ENCODE measurements at regions not wholly inside any gene's neighbourhood (a gene's known extent, or its start where the extent isn't known, plus 50 kb on each side); places are given as distances from the start of the nearest gene placed in this dataset.
"Not testable (repeated sequence)": the region's sequence is repeated elsewhere in the genome, so short reads cannot be mapped to it uniquely, and the experiment has no call there.

- no peaks in the 10 kb centered on the region for H4K20me1 ChIP-seq
- TF ChIP-seq Cebpa-rat (IDR thresholded peaks at IDR 0.05) = no peak
- no peak overlapping the region for H3K4me2 ChIP-seq
- H3K9me3 ChIP-seq (replicated peaks in 1 of 11) = no peaks in the 10 kb centered on the region
- H3K9ac ChIP-seq = no peak overlapping the region
- H3K4me1 ChIP-seq = no peaks in the 10 kb centered on the region
- H3K27me3 ChIP-seq = no peaks in the 10 kb centered on the region
- H3K36me3 ChIP-seq = no peaks in the 10 kb centered on the region
- H3K4me3 ChIP-seq = no peak overlapping the region
- no peak overlapping the region for H3K27ac ChIP-seq
Observed at GRCh38 chr5:44707721-44708120, 101.0 kb upstream of the MRPS30 start.

- H3K36me3 ChIP-seq = no peaks in the 10 kb centered on the region
- no peaks in the 10 kb centered on the region for H3K9me3 ChIP-seq (replicated peaks in 1 of 11)
- no peak overlapping the region for H3K4me3 ChIP-seq
- H3K4me2 ChIP-seq = no peak overlapping the region
- no peak overlapping the region for H3K9ac ChIP-seq
- H3K27me3 ChIP-seq = no peaks in the 10 kb centered on the region
- no peak for TF ChIP-seq Cebpa-rat (IDR thresholded peaks at IDR 0.05)
- H4K20me1 ChIP-seq = no peaks in the 10 kb centered on the region
- no peak overlapping the region for H3K27ac ChIP-seq
- H3K4me1 ChIP-seq = no peaks in the 10 kb centered on the region
Observed at GRCh38 chr5:44697025-44697424, 111.7 kb upstream of the MRPS30 start.

- no peak overlapping the region for H3K27ac ChIP-seq
- H3K9me3 ChIP-seq (replicated peaks in 1 of 11) = no peaks in the 10 kb centered on the region
- no peak for TF ChIP-seq Cebpa-rat (IDR thresholded peaks at IDR 0.05)
- H4K20me1 ChIP-seq = no peaks in the 10 kb centered on the region
- H3K4me2 ChIP-seq = no peak overlapping the region
- H3K4me1 ChIP-seq = no peaks in the 10 kb centered on the region
- no peaks in the 10 kb centered on the region for H3K36me3 ChIP-seq
- no peaks in the 10 kb centered on the region for H3K27me3 ChIP-seq
- no peak overlapping the region for H3K4me3 ChIP-seq
- H3K9ac ChIP-seq = no peak overlapping the region
Observed at GRCh38 chr5:44695259-44695658, 113.5 kb upstream of the MRPS30 start.

- H3K27ac ChIP-seq = no peak overlapping the region
- no peak overlapping the region for H3K9ac ChIP-seq
- no peaks in the 10 kb centered on the region for H4K20me1 ChIP-seq
- no peak overlapping the region for H3K4me3 ChIP-seq
- H3K4me2 ChIP-seq = no peak overlapping the region
- H3K36me3 ChIP-seq = no peaks in the 10 kb centered on the region
- no peak for TF ChIP-seq Cebpa-rat (IDR thresholded peaks at IDR 0.05)
- H3K9me3 ChIP-seq (replicated peaks in 1 of 11) = no peaks in the 10 kb centered on the region; a peak in 1 of 22 replicates
- no peaks in the 10 kb centered on the region for H3K27me3 ChIP-seq
- no peaks in the 10 kb centered on the region for H3K4me1 ChIP-seq
Observed at GRCh38 chr5:44691802-44692201, 116.9 kb upstream of the MRPS30 start.

GRCh38 chr5:44681906-44682305, 126.8 kb upstream of the MRPS30 start:
- Histone ChIP-seq H3K4me1 (no peaks in the 10 kb centered on the region), H3K9ac (no peak overlapping the region), H3K4me2 (no peak overlapping the region), H3K27ac (no peak overlapping the region), H3K9me3 (replicated peaks in 1 of 11) (no peaks in the 10 kb centered on the region), H3K36me3 (no peaks in the 10 kb centered on the region), H3K4me3 (no peak overlapping the region), H3K27me3 (no peaks in the 10 kb centered on the region), H4K20me1 (no peaks in the 10 kb centered on the region)
- no peak for TF ChIP-seq Cebpa-rat (IDR thresholded peaks at IDR 0.05)

- Histone ChIP-seq H3K27ac (no peak overlapping the region), H3K4me2 (no peak overlapping the region)
- no peak for TF ChIP-seq Cebpa-rat (IDR thresholded peaks at IDR 0.05)
Observed at GRCh38 chr5:44679214-44679613, 129.5 kb upstream of the MRPS30 start.

GRCh38 chr5:44675296-44675695, 133.5 kb upstream of the MRPS30 start:
- Histone ChIP-seq H4K20me1 (no peaks in the 10 kb centered on the region), H3K36me3 (no peaks in the 10 kb centered on the region), H3K9ac (no peak overlapping the region), H3K4me3 (no peak overlapping the region), H3K4me2 (no peak overlapping the region), H3K27me3 (no peaks in the 10 kb centered on the region), H3K27ac (no peak overlapping the region), H3K9me3 (replicated peaks in 1 of 11) (no peaks in the 10 kb centered on the region), H3K4me1 (no peaks in the 10 kb centered on the region)
- TF ChIP-seq Cebpa-rat (IDR thresholded peaks at IDR 0.05) = no peak

More at GRCh38 chr5:44679214-44679613, 129.5 kb upstream of the MRPS30 start:
- H3K4me1 ChIP-seq = no peaks in the 10 kb centered on the region
- no peaks in the 10 kb centered on the region for H4K20me1 ChIP-seq
- H3K9ac ChIP-seq = no peak overlapping the region
- no peaks in the 10 kb centered on the region for H3K27me3 ChIP-seq
- no peaks in the 10 kb centered on the region for H3K36me3 ChIP-seq
- H3K9me3 ChIP-seq (replicated peaks in 1 of 11) = no peaks in the 10 kb centered on the region
- no peak overlapping the region for H3K4me3 ChIP-seq

GRCh38 chr5:44674461-44674860, 134.3 kb upstream of the MRPS30 start:
- TF ChIP-seq Cebpa-rat (IDR thresholded peaks at IDR 0.05) = no peak
- Histone ChIP-seq H3K27ac (no peak overlapping the region), H4K20me1 (no peaks in the 10 kb centered on the region), H3K9me3 (replicated peaks in 1 of 11) (no peaks in the 10 kb centered on the region), H3K9ac (no peak overlapping the region), H3K4me2 (no peak overlapping the region), H3K27me3 (no peaks in the 10 kb centered on the region), H3K36me3 (no peaks in the 10 kb centered on the region), H3K4me1 (no peaks in the 10 kb centered on the region), H3K4me3 (no peak overlapping the region)

GRCh38 chr5:44668471-44668870, 140.3 kb upstream of the MRPS30 start:
- not testable (repeated sequence) for H3K4me3 ChIP-seq, H3K27me3 ChIP-seq, H3K4me1 ChIP-seq, H3K36me3 ChIP-seq, H3K9ac ChIP-seq, H4K20me1 ChIP-seq, H3K27ac ChIP-seq, H3K4me2 ChIP-seq
- H3K9me3 ChIP-seq (replicated peaks in 1 of 11) = peaks cover 0 to 14% (median 0%) of the 10 kb centered on the region in 11 experiments; a peak in 7 of 22 replicates

GRCh38 chr5:44665101-44665701, 143.5 kb upstream of the MRPS30 start:
- Histone ChIP-seq H3K4me3 (no peak overlapping the region), H3K4me1 (peaks cover 0 to 4% (median 0%) of the 10 kb centered on the region in 10 experiments; a peak in 1 of 20 replicates), H3K27ac (peak overlapping the region in 1 of 11 experiments; percentile 8; a peak in 1 of 22 replicates), H4K20me1 (no peaks in the 10 kb centered on the region), H3K27me3 (no peaks in the 10 kb centered on the region), H3K9ac (no peak overlapping the region), H3K4me2 (no peak overlapping the region; a peak in 1 of 22 replicates), H3K9me3 (replicated peaks in 1 of 11) (peaks cover 0 to 14% (median 0%) of the 10 kb centered on the region in 11 experiments; a peak in 7 of 22 replicates), H3K36me3 (no peaks in the 10 kb centered on the region)
- TF ChIP-seq Cebpa-rat (IDR thresholded peaks at IDR 0.05) = no peak

Measured in BLaER1 treated with 17β-estradiol and CSF1 and Interleukin-3, amounts not matched to agents 10 nM and 100 nM (cell line).